WTC11 (cell line): ENCODE measurements at regions not wholly inside any gene's neighbourhood (a gene's known extent, or its start where the extent isn't known, plus 50 kb on each side); places are given as distances from the start of the nearest gene placed in this dataset.
"Not testable (repeated sequence)": the region's sequence is repeated elsewhere in the genome, so short reads cannot be mapped to it uniquely, and the experiment has no call there.

Source experiments
- AR ChIP-seq: fragments of 250-450 bp; sonication (Bioruptor Pico); IDR thresholded peaks from 2 replicates; pipeline ENCODE4 v1.9.0; 2021; ENCODE audit warnings: mild to moderate bottlenecking
- CDX4 ChIP-seq: fragments of 250-450 bp; sonication (Bioruptor Pico); IDR thresholded peaks from 2 replicates; pipeline ENCODE4 v1.9.0; 2021; ENCODE audit warnings: moderate library complexity, mild to moderate bottlenecking, inconsistent platforms, borderline replicate concordance
- CREM ChIP-seq: sonication (generic); formaldehyde crosslinking; IDR thresholded peaks from 2 replicates; pipeline ENCODE4 v1.8.1; 2022; ENCODE audit warnings: mild to moderate bottlenecking, missing genetic modification reagents, moderate library complexity
- CTCF ChIP-seq: fragments of 200-600 bp; IDR thresholded peaks from 2 replicates; pipeline ENCODE4 v1.8.0; 2022; ENCODE audit warnings: antibody characterized with exemption
- NR1H2 ChIP-seq: sonication (generic); formaldehyde crosslinking; IDR thresholded peaks from 2 replicates; pipeline ENCODE4 v1.9.0; 2021; ENCODE audit warnings: mild to moderate bottlenecking, moderate library complexity, missing genetic modification reagents
- USF1 ChIP-seq: sonication (generic); formaldehyde crosslinking; IDR thresholded peaks from 2 replicates; pipeline ENCODE4 v1.8.0; 2022; ENCODE audit warnings: mild to moderate bottlenecking, missing genetic modification reagents
- ZNF219 ChIP-seq: sonication (generic); formaldehyde crosslinking; IDR thresholded peaks from 2 replicates; pipeline ENCODE4 v1.8.0; 2023; ENCODE audit warnings: missing genetic modification reagents, mild to moderate bottlenecking, borderline replicate concordance

GRCh38 chr7:109647263-109647662, 1077.6 kb downstream of the DNAJB9 start:
- not testable (repeated sequence) for TF ChIP-seq CDX4 (CRISPR knock-in tag); NR1H2 (CRISPR knock-in tag); CTCF; USF1 (CRISPR knock-in tag); CREM (CRISPR knock-in tag); ZNF219 (CRISPR knock-in tag); AR (CRISPR knock-in tag)
